H9 (cell line): ENCODE measurements at regions not wholly inside any gene's neighbourhood (a gene's known extent, or its start where the extent isn't known, plus 50 kb on each side); places are given as distances from the start of the nearest gene placed in this dataset.

Experiments
- DNase-seq: peaks from one replicate; pipeline ENCODE4 v3.0.0-alpha.2; 2017
- H2AFZ ChIP-seq: one replicate; pipeline ENCODE4 v1.6.1; 2013; ENCODE audit warnings: mild to moderate bottlenecking, low read length, control low read depth, moderate library complexity
- H2AK5ac ChIP-seq: 2 replicates; pipeline ENCODE4 v1.6.1; 2013; ENCODE audit warnings: low read length, control low read depth, mixed read lengths; ENCODE audit not compliant: insufficient read length
- H2BK120ac ChIP-seq: one replicate; pipeline ENCODE4 v1.6.1; 2013; ENCODE audit warnings: low read depth, mild to moderate bottlenecking, low read length, control low read depth, inconsistent platforms; ENCODE audit not compliant: poor library complexity, severe bottlenecking
- H2BK12ac ChIP-seq: 2 replicates; pipeline ENCODE4 v1.6.1; 2013; ENCODE audit warnings: low read length, control low read depth, mixed read lengths, low read depth; ENCODE audit not compliant: insufficient read length
- H2BK15ac ChIP-seq: 2 replicates; pipeline ENCODE4 v1.6.1; 2013; ENCODE audit warnings: low read depth, low read length, control low read depth
- H2BK20ac ChIP-seq: one replicate; pipeline ENCODE4 v1.6.1; 2013; ENCODE audit warnings: low read depth, mild to moderate bottlenecking, low read length, control low read depth, inconsistent platforms; ENCODE audit not compliant: poor library complexity, severe bottlenecking
- H2BK5ac ChIP-seq: 2 replicates; pipeline ENCODE4 v1.6.1; 2013; ENCODE audit warnings: low read length, control low read depth, mixed read lengths; ENCODE audit not compliant: insufficient read length
- H3K14ac ChIP-seq: 2 replicates; pipeline ENCODE4 v1.6.1; 2013; ENCODE audit warnings: low read length, control low read depth; ENCODE audit not compliant: insufficient read depth
- H3K18ac ChIP-seq: 2 replicates; pipeline ENCODE4 v1.6.1; 2013; ENCODE audit warnings: low read depth, mild to moderate bottlenecking, mixed read lengths, low read length, control low read depth; ENCODE audit not compliant: insufficient read length
- H3K23ac ChIP-seq: 2 replicates; pipeline ENCODE4 v1.6.1; 2013; ENCODE audit warnings: low read length, control low read depth, mixed read lengths, low read depth; ENCODE audit not compliant: insufficient read length
- H3K23me2 ChIP-seq: 2 replicates; pipeline ENCODE4 v1.6.1; 2013; ENCODE audit warnings: low read depth, mild to moderate bottlenecking, mixed read lengths, low read length, control low read depth; ENCODE audit not compliant: insufficient read length, poor library complexity, severe bottlenecking
- H3K27ac ChIP-seq: 2 replicates; pipeline ENCODE4 v1.5.1; 2013; ENCODE audit warnings: low read length, control low read depth, mixed read lengths, low read depth; ENCODE audit not compliant: insufficient read length
- H3K27me3 ChIP-seq: 2 replicates; pipeline ENCODE4 v1.6.1; 2013; ENCODE audit warnings: low read length, control low read depth, inconsistent platforms; ENCODE audit not compliant: insufficient read depth
- H3K4ac ChIP-seq: 2 replicates; pipeline ENCODE4 v1.6.1; 2013; ENCODE audit warnings: low read depth, mild to moderate bottlenecking, control low read depth, inconsistent platforms, low read length, moderate library complexity
- H3K4me1 ChIP-seq: 2 replicates; pipeline ENCODE4 v1.6.1; 2013; ENCODE audit warnings: low read length, control low read depth, inconsistent platforms; ENCODE audit not compliant: insufficient read depth
- H3K4me2 ChIP-seq: 2 replicates; pipeline ENCODE4 v1.6.1; 2013; ENCODE audit warnings: low read length, control low read depth, mixed read lengths; ENCODE audit not compliant: insufficient read length, insufficient read depth
- H3K56ac ChIP-seq: 2 replicates; pipeline ENCODE4 v1.6.1; 2013; ENCODE audit warnings: low read depth, mild to moderate bottlenecking, mixed read lengths, low read length, control low read depth; ENCODE audit not compliant: insufficient read length
- H3K79me1 ChIP-seq: 2 replicates; pipeline ENCODE4 v1.6.1; 2013; ENCODE audit warnings: low read depth, mild to moderate bottlenecking, moderate library complexity, low read length, control low read depth, inconsistent platforms; ENCODE audit not compliant: insufficient read depth, poor library complexity, severe bottlenecking
- H3K79me2 ChIP-seq: 2 replicates; pipeline ENCODE4 v1.6.1; 2013; ENCODE audit warnings: low read length, control low read depth, inconsistent platforms; ENCODE audit not compliant: insufficient read depth
- H3K9ac ChIP-seq: 2 replicates; pipeline ENCODE4 v1.6.1; 2013; ENCODE audit warnings: low read length, control low read depth, mixed read lengths; ENCODE audit not compliant: insufficient read length; ENCODE audit errors: extremely low read depth
- H3K9me3 ChIP-seq: one replicate; pipeline ENCODE4 v1.6.1; 2013; ENCODE audit warnings: low read depth, low read length, inconsistent platforms; ENCODE audit not compliant: control insufficient read depth
- H3T11ph ChIP-seq: one replicate; pipeline ENCODE4 v1.6.1; 2013; ENCODE audit warnings: mild to moderate bottlenecking, low read length, control low read depth, inconsistent platforms
- H4K20me1 ChIP-seq: one replicate; pipeline ENCODE4 v1.6.1; 2013; ENCODE audit not compliant: control insufficient read depth, insufficient read length, insufficient read depth
- H4K5ac ChIP-seq: 2 replicates; pipeline ENCODE4 v1.6.1; 2013; ENCODE audit warnings: low read depth, mild to moderate bottlenecking, mixed read lengths, low read length, control low read depth; ENCODE audit not compliant: insufficient read length
- H4K8ac ChIP-seq: replicated peaks from 2 replicates; pipeline ENCODE4 v1.6.1; 2013; ENCODE audit warnings: low read length, control low read depth, mixed read lengths, low read depth; ENCODE audit not compliant: insufficient read length
- H4K91ac ChIP-seq: 2 replicates; pipeline ENCODE4 v1.6.1; 2013; ENCODE audit warnings: low read depth, mild to moderate bottlenecking, moderate library complexity, mixed read lengths, low read length, control low read depth; ENCODE audit not compliant: insufficient read length
- H3K27ac Mint-ChIP-seq, 3 experiments: 2 replicates in 2 of 3; 3 replicates in 1 of 3; pipeline ENCODE4 v1.8.0; 2020 to 2021; ENCODE audit warnings: mixed read lengths in 3 of 3, mild to moderate bottlenecking in 1 of 3, moderate library complexity in 1 of 3
- H3K27me3 Mint-ChIP-seq: 2 replicates; pipeline ENCODE4 v1.8.0; 2021; ENCODE audit warnings: low read depth, mild to moderate bottlenecking, moderate library complexity, mixed read lengths
- H3K36me3 Mint-ChIP-seq, 3 experiments: 2 replicates in 2 of 3; 3 replicates in 1 of 3; pipeline ENCODE4 v1.8.0; 2020 to 2021; ENCODE audit warnings: low read depth in 3 of 3, mixed read lengths in 3 of 3; ENCODE audit not compliant: insufficient read depth in 1 of 3
- H3K4me1 Mint-ChIP-seq, 2 experiments: 2 replicates each; pipeline ENCODE4 v1.8.0; 2020; ENCODE audit warnings: mixed read lengths in 2 of 2
- H3K4me3 Mint-ChIP-seq, 2 experiments: 2 replicates in 1 of 2; 3 replicates in 1 of 2; pipeline ENCODE4 v1.8.0; 2020 to 2021; ENCODE audit warnings: mild to moderate bottlenecking in 2 of 2, mixed read lengths in 2 of 2, moderate library complexity in 1 of 2
- H3K9me3 Mint-ChIP-seq, 2 experiments: 2 replicates in 1 of 2; 3 replicates in 1 of 2; pipeline ENCODE4 v1.8.0; 2020; ENCODE audit warnings: mild to moderate bottlenecking in 2 of 2, mixed read lengths in 2 of 2, moderate library complexity in 1 of 2
- CTCF ChIP-seq: fragments of 200-600 bp; sonication (generic); conservative IDR thresholded peaks from 3 replicates; pipeline ENCODE4 v1.8.0; 2021; ENCODE audit warnings: antibody characterized with exemption, mild to moderate bottlenecking
- WGBS: extraction: QIAGEN DNeasy Blood & Tissue Kit; methylation state at CpG from one replicate; pipeline ENCODE4 v1.1.7; 2013; ENCODE audit warnings: missing lambda C conversion rate, low lambda C conversion rate, mixed read lengths; ENCODE audit not compliant: insufficient read length; ENCODE audit errors: extremely low coverage; 5-methylcytosine and 5-hydroxymethylcytosine counted together

- Histone ChIP-seq H3K9me3 (no peaks in the 10 kb centered on the region), H4K5ac (no peak overlapping the region), H4K20me1 (no peaks in the 10 kb centered on the region), H2BK12ac (no peak overlapping the region), H3K18ac (no peak overlapping the region), H3K79me2 (no peaks in the 10 kb centered on the region), H3T11ph (no peak overlapping the region), H3K27ac (no peak overlapping the region), H2BK15ac (no peak overlapping the region), H3K9ac (no peak overlapping the region), H4K8ac (no peak overlapping the region), H2AFZ (no peak overlapping the region), H2BK120ac (no peak overlapping the region), H2BK20ac (no peak overlapping the region), H3K4me1 (no peaks in the 10 kb centered on the region), H3K56ac (no peak overlapping the region), H2BK5ac (no peak overlapping the region), H3K23ac (no peak overlapping the region), H3K4me2 (no peak overlapping the region), H3K79me1 (no peaks in the 10 kb centered on the region), H3K27me3 (no peaks in the 10 kb centered on the region), H2AK5ac (no peak overlapping the region), H3K14ac (no peak overlapping the region), H3K23me2 (no peaks in the 10 kb centered on the region), H4K91ac (no peak overlapping the region), H3K4ac (no peak overlapping the region)
- DNase-seq: no peak
- Mint-ChIP-seq H3K4me1 (peaks cover 0 to 5% of the 10 kb centered on the region in 2 experiments; a peak in 1 of 4 replicates), H3K9me3 (no peaks in the 10 kb centered on the region), H3K27me3 (peaks cover 3% of the 10 kb centered on the region), H3K36me3 (no peaks in the 10 kb centered on the region), H3K27ac (no peak overlapping the region), H3K4me3 (no peak overlapping the region)
- no peak for TF ChIP-seq CTCF
- WGBS: no CpG with 5 or more reads among the region's 3 CpGs
These were observed 54.5 kb upstream of the DSP start for GRCh38 chr6:7486951-7487350.
